ENCODE measurements at regions not wholly inside any gene's neighbourhood (a gene's known extent, or its start where the extent isn't known, plus 50 kb on each side); places are given as distances from the start of the nearest gene placed in this dataset.

DNA sequence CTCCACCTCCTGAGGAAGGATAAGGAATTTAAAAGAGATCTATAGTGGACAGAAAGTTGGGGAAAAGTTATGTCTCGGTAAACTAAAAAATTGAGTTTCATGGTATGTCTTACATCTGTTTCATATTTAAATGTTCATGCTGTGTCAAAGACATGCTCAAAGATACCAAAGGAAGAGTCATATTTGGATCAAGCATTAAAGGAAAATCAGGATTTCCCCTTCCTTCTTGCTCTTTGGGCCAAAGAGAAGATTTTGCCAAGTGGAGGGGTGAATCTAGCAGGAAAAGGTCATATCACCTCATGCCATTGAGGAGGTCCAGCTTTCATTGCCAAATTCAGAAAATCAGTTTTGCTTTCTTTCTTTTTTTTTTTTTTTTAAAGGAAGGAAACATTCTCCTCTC lies 192.4 kb downstream of the OGFRL1 start:
- DNase-seq (ENCODE audit: low read depth) = no peak

DNA sequence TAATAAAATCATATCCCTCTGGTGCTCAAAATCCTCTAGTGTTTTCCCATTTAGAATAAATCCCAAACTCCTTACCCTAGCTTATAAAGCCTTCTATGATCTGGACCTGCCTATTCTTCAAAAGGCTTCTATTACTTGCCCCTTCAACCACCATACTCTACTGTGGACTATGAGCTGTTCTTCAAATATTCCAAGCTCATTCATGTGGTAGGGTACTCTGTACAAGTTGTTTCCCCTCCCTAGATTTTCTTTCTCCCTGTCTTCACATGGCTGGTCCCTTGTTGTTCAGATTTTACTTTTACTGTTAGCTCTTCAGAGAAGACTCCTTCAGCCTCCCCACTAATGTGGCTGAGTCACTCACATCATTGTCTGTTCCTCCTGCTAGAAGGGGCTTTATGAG lies 193.2 kb downstream of the OGFRL1 start:
- no peak for DNase-seq (ENCODE audit: low read depth)

DNA sequence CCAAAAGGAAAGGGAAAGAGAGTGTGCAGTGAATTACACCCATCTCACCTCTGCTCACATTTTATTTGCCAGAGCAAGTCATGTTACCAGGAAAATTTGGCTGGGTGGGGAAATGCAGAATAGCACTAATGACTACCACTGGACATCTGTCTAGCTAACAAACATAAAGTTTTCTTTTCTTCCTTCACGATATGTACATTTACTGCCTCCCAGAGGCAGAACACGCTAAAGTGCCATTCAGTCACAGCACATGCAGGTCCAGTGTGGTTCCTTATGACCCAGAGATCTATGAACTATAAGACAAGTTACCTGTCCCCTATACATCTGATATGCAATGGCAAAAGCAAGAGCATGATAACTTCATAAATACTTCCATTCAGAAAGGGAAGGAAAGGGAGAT lies 194.1 kb downstream of the OGFRL1 start:
- DNase-seq (ENCODE audit: low read depth) = no peak

DNA sequence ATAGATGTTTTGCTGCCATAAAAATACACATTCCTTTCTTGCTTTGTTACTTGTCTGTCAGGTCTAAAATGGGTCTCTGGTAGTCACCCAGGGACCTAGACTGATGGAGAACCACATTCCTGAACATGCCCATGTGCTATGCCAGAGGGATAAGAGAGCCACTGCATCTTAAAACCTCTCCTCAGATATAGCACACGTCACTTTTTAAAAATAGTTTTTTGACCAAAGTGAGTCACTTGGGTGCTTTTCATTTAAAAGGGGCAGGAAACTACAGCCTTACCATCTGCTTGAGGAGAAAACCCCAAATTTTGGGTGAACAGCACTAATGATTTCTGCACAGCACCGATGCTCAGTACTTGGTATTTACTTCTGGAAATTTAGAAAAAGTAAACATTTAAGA lies 197.8 kb downstream of the OGFRL1 start:
- DNase-seq (ENCODE audit: low read depth) = no peak

DNA sequence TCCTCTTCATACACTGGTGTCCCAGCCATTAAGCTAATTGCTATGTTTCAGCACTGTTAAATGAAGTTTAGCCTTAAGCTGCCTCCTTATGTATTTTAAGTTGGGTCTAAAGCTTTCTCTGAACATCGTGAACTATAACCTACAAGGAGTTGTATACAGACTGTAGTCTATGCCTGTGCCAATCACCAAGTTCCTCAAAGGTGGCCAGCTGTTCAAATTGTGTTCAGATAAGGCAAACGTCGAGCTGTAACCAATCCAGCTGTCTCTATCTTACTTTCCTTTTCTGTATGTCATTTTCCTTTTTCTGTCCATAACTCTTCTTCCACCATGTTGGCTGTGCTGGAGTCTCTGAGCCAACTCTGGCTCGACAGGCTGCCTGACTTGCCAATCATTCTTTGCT lies 199.6 kb downstream of the OGFRL1 start:
- no peak for DNase-seq (ENCODE audit: low read depth)

DNA sequence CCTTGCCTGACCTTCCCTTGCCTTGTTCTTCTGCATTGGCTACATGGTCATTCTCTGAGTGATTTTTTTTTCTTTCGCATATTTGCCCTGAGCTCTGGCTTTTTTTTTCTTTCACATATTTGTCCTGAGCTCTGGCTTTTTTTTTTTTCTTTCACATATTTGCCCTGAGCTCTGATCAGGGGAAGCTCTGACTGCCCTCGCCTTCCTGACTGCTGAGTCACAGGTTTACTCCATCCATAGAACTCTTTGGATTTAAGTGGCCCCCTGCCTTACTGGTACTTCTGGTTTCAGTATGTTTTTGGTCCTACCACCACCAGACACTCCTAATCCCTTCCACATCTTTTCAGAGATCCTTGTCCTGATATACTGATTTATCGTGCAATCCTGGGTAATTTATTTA lies 201.1 kb downstream of the OGFRL1 start:
- DNase-seq (ENCODE audit: low read depth) = peak; percentile 95

DNA sequence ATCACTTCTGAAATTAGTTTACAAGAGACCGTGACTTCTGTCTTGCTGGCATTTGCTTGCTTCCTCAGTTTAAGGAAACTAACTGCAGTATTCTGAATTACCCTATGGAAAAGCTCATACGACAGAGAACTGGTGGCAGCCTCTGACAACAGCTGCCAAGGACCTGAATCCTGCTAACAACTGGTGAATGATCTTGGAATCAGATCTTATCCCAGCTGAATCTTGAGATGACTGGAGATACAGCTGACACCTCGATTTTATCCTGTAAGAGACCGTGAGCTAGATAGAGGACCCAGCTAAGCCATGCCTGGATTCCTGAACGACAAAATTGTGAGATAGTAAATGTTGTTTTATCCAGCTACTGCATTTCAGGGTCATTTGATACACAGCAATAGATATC lies 202.3 kb downstream of the OGFRL1 start:
- no peak for DNase-seq (ENCODE audit: low read depth)

DNA sequence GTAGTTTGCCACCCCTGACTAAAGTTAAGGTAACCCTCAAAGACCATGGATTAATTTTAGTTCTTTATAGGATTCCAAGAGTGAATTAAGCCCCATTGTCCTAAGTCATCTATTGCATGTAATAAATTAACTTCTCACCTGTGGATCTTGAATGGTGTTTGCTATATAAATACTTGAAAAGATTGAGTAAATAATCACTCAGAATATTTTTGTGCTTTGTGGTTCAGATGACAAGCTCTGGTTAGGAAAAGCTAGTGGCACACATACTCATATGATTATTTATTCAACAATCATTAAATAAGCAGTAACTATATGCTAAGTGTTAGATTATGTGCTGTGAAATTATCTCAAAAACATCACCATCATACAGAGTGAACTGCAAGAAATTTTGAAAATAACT lies 203.2 kb downstream of the OGFRL1 start:
- no peak for DNase-seq (ENCODE audit: low read depth)

DNA sequence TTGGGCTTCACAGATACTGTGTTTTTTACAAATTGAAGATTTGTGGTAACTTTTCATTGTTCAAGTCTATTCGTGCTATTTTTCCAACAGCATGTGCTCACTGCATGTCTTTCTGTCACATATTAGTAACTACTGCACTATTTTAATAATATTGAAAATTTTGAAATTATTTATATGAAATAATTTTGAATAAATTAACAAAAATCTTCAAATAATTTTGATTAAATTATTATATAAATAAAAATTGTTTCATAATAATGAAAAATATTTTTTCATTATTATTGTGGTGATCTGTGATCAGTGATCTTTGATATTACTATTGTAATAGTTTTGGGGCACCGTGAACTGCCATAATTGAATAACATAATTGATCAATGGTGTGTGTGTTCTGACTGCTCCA lies 204.1 kb downstream of the OGFRL1 start:
- DNase-seq (ENCODE audit: low read depth) = no peak

DNA sequence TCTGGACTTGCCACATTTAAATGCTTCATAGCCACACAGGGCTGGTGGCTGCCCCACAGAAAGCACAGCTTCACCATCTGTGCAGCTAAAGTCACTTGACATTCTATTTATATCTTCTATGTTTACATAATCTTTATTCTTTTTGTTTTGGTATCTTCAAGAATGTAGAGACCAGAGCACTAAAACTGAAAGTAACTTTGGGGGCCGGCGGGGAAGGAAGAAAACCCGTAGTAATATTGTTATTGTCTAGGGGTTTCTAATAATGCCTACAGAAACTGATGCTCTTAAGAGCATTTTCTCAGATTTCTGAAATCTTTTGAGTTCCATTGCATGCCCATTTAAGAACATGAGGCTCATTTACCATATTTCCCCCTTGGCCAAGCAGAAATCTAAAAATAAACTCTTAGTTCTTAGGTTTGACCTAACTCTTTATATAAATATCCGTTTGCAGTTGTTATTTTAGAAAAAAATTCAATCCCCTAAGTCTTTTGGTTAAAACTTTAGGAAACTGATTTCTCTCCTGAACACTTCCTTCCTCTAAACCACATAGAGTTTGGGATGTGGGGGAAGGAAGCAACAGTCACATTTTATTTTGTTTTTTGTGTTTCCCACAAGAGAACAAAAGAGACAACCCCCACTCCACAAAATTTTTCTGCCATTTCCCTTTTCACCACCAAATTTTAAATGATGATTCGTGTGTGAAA lies 207.6 kb downstream of the OGFRL1 start:
- peak; percentile 62 for DNase-seq (ENCODE audit: low read depth)

DNA sequence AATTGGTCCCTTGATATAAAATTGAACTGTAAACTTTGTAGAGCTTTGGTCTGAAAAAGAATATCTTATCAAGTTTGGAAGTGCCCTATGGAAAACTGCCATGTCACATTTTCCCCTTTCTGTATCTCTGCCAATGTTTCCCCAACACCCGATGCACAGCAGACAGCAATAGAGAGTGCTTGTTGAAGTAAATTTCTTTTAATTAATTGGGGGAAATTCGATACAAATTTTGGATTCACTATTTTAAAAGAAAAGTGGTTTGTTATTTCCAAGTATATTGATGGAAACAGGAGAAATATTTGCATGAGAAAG lies 208.1 kb downstream of the OGFRL1 start:
- no peak for DNase-seq (ENCODE audit: low read depth)

DNA sequence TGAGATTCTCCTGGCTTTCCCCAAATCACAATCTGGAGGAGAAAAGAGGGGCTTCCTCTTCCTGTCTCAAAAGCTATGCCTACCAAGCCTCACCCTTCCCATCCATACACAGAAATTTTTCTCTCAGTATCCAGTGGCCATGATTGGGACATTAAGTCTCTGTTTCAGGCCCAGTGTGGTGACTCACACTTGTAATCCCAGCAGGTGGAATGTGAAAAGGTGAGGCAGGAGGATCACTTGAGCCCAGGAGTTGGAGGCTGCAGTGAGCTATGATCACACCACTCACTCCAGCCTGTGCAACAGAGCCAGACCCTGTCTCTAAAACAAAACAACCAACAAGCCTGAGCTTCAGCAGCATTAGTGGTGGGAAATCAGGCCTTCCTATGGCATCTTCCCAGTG lies 210.0 kb downstream of the OGFRL1 start:
- no peak for DNase-seq (ENCODE audit: low read depth)

DNA sequence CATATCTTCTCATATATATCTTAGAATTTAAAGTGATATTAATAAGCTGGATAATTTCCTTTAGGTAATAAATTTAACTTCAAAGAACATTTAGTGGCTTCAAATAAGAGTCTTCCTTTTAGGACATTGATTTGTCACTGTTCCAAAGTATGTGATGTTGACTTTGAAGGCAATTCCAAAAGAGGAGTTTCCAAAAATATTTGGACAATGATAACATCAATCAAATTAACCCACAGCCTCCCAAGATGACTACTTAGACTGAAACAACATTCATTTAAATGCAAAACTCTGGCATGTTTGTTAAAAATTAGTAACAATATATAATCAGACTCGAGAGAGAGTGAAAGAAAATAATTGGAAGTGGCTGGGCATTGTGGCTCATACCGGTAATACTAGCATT lies 211.1 kb downstream of the OGFRL1 start:
- no peak for DNase-seq (ENCODE audit: low read depth)

DNA sequence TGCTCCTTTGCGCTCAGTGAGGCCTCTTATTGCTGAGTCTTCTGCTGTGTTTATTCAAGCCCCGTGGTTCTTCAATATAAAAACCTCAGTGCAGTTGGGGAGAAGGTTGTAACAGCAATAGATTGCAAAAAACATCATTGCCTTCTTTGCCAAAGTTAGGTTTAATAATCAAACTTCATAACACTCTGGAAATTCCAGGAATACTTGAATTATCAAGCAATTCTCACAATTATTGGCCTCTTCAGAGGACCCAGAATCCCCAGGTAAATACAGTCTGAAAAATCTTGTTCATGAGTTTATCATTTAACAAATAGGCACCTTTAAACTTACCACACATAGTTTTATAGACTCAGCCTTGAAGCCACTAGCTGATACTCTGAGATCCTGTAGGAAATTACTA lies 213.6 kb downstream of the OGFRL1 start:
- no peak for DNase-seq (ENCODE audit: low read depth)

DNA sequence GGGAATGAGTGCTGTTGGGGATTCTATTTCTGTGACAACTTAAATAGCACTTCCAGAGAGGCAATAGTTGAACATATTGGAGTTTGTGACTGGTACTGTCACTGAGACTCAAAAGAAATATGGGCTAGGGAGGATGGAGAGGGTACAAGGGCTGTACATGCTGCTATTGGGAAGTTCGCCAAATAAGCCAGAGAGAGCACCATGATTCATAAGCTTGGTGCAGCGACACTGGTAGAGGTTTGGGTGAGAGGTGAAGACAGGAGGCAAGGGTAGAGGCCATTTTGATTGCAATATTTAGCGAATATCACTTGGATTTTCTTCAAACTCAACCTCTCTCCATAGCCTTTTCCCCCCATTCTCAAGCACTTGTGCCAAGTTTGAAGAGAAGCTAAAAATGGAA lies 214.3 kb downstream of the OGFRL1 start:
- no peak for DNase-seq (ENCODE audit: low read depth)

DNA sequence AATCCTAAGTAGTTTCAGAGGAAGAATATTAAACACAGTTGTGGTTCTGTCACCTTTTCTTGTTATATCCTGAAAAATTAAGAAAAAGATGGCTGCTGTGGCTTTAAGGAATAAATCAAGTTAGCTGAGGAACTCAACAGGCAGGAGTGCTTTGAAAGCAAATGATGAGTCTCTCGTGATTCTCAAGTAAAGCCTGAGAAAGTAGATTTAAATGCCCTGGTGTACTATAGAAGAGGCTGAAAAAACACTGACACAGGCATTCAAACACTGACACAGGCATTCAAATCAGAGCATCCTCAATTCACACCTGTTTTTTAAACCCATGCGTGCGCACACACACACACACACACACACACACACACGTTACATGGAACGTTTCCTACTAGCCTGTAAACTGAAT lies 218.6 kb downstream of the OGFRL1 start:
- no peak for DNase-seq (ENCODE audit: low read depth)

DNA sequence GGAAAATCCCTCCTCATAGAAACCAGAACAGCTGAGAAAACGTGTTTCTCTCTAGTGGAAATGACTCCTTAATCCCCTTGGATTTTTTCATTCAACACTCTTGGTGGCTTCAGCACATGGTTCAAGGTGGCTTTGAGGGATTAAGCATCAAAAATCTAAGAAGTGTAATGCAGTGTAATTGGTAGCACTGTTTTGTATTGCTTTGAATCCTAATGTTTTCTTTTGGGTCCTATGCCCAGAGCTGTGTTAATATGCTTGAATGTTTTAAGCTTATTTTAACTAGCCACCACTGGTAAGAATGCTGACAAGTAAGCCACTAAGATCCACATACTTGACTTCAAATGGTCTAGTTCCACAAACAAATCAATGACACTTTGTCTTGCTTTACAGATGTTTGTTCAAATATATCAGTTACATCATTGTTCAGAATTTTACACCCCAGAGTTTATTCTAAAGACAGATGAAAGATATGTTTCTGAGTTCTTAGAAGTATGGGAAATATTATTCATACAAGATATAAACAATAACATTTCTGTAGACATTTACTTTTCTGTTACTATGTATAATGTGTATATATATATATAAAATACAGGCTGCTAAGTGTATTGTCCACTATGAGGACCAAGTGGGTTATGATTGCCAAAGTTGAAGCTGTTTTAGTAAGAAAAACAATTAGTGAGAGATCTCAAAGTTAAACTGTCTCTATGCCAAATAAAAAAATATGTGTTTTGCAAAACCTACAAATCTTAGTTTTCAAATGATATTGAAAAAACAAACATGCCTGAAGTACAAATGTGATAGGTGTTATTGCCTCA lies 220.8 kb downstream of the OGFRL1 start:
- DNase-seq (ENCODE audit: low read depth) = peak; percentile 51

DNA sequence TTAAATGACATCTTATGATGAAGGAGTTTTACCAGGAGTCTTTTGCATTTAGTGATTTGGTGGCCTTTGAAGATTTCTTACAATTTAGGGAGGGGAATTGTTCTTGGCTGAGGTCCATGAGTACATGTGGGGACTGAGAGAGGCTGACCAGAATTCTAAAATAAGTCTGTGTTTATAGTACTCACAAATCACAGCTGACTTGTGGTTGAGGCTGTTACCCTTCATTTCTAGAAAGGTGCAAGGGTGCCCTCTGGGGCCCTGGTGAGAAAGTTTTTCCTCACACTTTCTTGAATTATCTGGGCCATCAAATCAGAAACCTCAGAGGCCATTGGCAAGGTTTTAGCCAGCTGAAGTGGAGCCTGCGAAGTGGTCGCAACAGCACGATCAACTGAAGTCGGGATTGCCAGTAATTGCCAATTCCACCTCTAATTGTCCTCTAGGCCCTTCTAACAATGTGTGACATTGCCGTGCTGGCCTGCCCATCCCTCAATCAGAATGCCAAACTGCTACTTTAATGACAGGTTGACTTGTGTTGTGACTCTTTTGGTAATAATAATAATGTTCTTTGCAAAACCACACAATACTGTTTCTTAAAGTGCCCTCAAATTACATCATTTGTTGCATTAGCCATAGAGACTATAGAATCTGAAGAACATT lies 221.6 kb downstream of the OGFRL1 start:
- DNase-seq (ENCODE audit: low read depth) = peak; percentile 83

DNA sequence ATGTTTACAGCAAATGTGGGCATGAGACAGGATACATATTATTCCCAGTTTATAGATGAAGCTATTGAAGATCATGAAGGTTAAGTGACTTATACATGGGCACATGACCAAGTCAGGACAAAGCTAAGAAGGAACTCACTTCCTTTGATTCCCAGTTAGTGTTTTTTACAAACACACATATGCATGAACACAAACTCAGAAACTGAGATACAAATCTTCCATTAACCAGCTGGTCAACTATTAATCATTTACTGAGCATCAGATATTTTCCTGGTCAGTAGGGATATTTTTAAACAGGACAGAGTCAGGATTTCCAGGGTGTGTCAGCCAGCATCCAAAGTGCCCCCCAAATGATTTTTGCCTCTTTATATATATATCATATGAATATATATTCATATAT lies 222.2 kb downstream of the OGFRL1 start:
- no peak for DNase-seq (ENCODE audit: low read depth)

DNA sequence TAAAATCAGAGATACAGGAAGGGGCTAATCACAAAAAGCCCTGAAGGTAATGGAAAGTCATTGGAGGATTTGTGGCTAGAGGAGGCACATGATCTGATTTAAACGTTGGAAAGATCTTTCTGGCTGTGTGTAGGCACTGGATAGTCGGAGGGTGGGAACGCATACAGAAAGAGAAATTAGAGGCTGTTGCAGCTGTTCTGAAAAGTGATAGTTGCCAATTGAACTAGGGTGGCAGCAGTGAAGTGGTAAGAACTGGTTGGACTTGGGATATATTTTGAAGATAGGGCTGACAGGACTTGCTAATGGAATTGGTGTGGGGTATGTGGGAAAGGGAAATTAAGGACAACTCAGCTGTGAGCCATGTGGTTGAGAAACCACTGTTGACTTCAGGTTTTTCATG lies 223.6 kb downstream of the OGFRL1 start:
- DNase-seq (ENCODE audit: low read depth) = no peak

DNA sequence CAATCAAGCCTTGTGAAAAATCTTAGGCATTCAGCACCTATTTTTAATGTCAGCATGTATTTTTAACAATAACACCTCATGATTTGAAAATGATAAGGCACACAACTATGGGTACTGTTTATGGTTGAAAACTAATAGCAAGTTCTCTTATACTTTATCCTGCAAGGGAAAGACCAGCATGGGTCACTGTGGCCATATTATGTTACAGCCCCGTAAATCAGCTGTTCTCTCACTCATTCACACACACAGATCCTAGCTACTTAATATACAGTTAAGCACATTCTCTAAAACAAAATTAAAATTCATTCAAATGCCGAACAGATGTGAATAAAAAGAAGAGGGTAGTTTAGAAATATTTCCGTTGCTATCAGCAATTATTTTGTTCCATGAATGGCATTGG lies 224.4 kb downstream of the OGFRL1 start:
- no peak for DNase-seq (ENCODE audit: low read depth)

DNA sequence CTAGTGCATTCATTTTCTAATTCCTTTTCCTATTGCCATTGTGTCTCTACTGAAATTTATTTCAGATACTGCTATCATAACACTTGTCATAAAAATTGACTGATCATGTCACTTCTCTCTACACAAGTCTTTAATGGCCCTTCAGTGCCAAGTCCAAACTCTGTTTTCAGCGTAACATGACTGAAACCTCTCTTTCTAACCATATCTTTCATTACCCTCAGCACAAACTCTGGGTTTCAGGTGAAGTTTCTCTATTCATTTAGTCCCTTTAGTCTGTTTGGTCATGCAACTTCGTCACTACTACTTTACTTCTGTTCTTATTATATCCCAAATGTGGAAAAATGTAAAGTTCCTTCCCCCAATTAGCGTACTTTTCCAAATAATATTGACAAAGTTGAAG lies 234.9 kb downstream of the OGFRL1 start:
- no peak for DNase-seq (ENCODE audit: low read depth)

DNA sequence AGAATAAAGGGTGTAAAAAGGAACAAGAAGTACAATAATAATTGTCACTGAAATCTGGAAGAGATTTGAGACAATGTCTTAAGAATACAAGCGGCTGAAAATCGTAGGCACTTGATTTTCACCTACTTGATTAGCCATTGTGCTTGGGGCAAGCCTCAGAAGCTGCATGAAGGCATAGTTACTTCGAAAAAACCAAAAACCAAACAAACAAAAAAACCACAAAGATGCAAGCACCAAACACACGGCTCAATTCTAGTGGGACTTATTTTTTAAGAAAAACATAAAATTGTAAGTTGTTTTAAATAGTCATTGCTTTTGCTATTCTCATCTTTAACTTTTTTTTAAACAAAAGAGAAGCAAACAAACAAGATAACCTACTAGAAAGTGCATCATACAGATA lies 235.6 kb downstream of the OGFRL1 start:
- DNase-seq (ENCODE audit: low read depth) = no peak

DNA sequence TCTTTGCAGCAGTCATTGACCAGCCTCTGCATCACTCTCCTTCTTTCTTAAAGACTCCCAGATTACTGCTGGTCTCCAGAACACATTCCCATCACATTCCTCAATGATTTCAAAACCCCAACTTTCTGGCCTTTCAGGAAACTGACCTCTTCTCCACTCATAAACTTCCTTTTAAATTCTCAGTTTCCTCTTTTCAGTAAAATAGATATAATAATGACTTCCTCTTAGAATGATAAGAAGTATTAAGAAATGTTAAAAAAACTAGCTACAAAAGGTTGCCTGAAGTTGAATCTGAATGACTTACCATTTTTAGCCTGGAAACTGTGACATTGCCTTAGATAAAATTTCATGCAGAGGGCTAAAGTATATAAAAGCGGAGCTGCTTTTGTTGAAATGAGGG lies 239.3 kb downstream of the OGFRL1 start:
- DNase-seq (ENCODE audit: low read depth) = no peak
